KMS-11 (cell line): ENCODE measurements at regions not wholly inside any gene's neighbourhood (a gene's known extent, or its start where the extent isn't known, plus 50 kb on each side); places are given as distances from the start of the nearest gene placed in this dataset.

ENCODE experiments used
- H2AFZ ChIP-seq: fragments of 200-600 bp; sonication (generic); 2 replicates; pipeline ENCODE4 v1.6.1; 2016; ENCODE audit warnings: antibody characterized with exemption, mixed run types, low read depth
- H3K27ac ChIP-seq: fragments of 200-600 bp; sonication (generic); 2 replicates; pipeline ENCODE4 v1.6.1; 2016; ENCODE audit warnings: mild to moderate bottlenecking, mixed run types
- H3K27me3 ChIP-seq: fragments of 200-600 bp; sonication (generic); 2 replicates; pipeline ENCODE4 v1.6.1; 2017; ENCODE audit warnings: mild to moderate bottlenecking, low read depth, mixed run types, moderate library complexity; ENCODE audit not compliant: insufficient read depth
- H3K36me3 ChIP-seq: fragments of 200-600 bp; sonication (generic); 2 replicates; pipeline ENCODE4 v1.6.1; 2017; ENCODE audit warnings: mild to moderate bottlenecking, mixed run types; ENCODE audit not compliant: insufficient read depth
- H3K4me1 ChIP-seq: fragments of 200-600 bp; sonication (generic); 2 replicates; pipeline ENCODE4 v1.6.1; 2016; ENCODE audit warnings: mild to moderate bottlenecking, low read depth, mixed run types; ENCODE audit not compliant: poor library complexity, severe bottlenecking
- H3K4me2 ChIP-seq: fragments of 200-600 bp; sonication (generic); 2 replicates; pipeline ENCODE4 v1.7.0; 2016; ENCODE audit warnings: mild to moderate bottlenecking, mixed run types
- H3K4me3 ChIP-seq: fragments of 200-600 bp; sonication (generic); IDR thresholded peaks from 2 replicates; pipeline ENCODE4 v1.6.1; 2017; ENCODE audit warnings: low read depth, low read length, mixed read lengths; ENCODE audit not compliant: insufficient read depth
- H3K79me2 ChIP-seq: fragments of 200-600 bp; sonication (generic); 2 replicates; pipeline ENCODE4 v1.6.1; 2016; ENCODE audit warnings: low read depth, mixed run types; ENCODE audit not compliant: insufficient read depth
- H3K9ac ChIP-seq: fragments of 200-600 bp; sonication (generic); 2 replicates; pipeline ENCODE4 v1.6.1; 2016; ENCODE audit warnings: mild to moderate bottlenecking, mixed run types
- H4K20me1 ChIP-seq: fragments of 200-600 bp; sonication (generic); 2 replicates; pipeline ENCODE4 v1.6.1; 2016; ENCODE audit warnings: mild to moderate bottlenecking, mixed run types; ENCODE audit not compliant: insufficient read depth
- TF ChIP-seq, protein P1 (sequence below): fragments of 200-600 bp; sonication (generic); conservative IDR thresholded peaks from 2 replicates; pipeline ENCODE4 v1.6.1; 2017; ENCODE audit warnings: low read depth, mild to moderate bottlenecking, antibody characterized with exemption, low read length, moderate library complexity, mixed read lengths

DNA sequence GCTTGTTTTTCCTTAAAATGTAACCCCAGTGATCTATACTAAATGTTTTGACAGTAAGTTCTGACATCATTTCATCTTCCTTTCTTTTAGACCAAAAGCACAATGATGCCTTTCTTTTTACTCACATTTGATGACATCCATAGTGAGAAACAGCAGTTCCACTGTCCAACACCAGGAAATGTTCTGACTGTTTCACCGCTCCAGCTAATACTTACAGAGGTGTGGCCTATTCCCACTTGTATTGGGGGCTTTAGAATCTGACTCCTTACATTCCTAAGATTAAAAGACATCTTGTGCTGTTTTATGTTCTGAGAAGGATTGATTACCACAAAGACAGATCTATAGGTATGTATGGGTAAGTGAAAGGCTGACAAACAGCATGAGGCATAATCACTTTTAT lies 1018.2 kb upstream of the PRMT6 start:
- H3K4me2 ChIP-seq = no peak overlapping the region
- no peaks in the 10 kb centered on the region for H3K27me3 ChIP-seq
- no peak overlapping the region for H3K27ac ChIP-seq
- H3K36me3 ChIP-seq = no peaks in the 10 kb centered on the region
- H3K9ac ChIP-seq = no peak overlapping the region
- no peaks in the 10 kb centered on the region for H3K79me2 ChIP-seq
- TF ChIP-seq, protein P1, sequence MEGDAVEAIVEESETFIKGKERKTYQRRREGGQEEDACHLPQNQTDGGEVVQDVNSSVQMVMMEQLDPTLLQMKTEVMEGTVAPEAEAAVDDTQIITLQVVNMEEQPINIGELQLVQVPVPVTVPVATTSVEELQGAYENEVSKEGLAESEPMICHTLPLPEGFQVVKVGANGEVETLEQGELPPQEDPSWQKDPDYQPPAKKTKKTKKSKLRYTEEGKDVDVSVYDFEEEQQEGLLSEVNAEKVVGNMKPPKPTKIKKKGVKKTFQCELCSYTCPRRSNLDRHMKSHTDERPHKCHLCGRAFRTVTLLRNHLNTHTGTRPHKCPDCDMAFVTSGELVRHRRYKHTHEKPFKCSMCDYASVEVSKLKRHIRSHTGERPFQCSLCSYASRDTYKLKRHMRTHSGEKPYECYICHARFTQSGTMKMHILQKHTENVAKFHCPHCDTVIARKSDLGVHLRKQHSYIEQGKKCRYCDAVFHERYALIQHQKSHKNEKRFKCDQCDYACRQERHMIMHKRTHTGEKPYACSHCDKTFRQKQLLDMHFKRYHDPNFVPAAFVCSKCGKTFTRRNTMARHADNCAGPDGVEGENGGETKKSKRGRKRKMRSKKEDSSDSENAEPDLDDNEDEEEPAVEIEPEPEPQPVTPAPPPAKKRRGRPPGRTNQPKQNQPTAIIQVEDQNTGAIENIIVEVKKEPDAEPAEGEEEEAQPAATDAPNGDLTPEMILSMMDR = no peak
- H2AFZ ChIP-seq = no peak overlapping the region
- no peak overlapping the region for H3K4me3 ChIP-seq
- no peaks in the 10 kb centered on the region for H3K4me1 ChIP-seq
- H4K20me1 ChIP-seq = no peaks in the 10 kb centered on the region

DNA sequence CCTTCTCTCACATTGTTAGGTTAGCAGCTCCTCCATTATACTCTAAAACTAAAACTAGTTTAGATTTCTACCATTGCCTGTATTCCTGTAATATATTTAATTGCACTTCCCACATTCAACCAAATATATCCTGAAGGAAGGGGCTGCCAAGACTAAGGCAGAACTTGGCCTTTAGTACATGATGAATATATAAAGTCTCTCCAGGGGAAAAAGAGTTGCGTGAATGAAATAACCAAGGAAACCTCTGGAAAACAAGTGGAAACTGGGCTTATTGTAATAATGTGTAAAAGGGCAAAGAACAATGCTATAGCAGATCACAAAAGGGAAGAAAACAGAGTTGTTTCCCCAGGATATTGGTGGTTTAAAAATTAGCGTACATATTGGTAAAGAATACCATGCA lies 1012.5 kb upstream of the PRMT6 start:
- Histone ChIP-seq H2AFZ (no peak overlapping the region), H4K20me1 (no peaks in the 10 kb centered on the region), H3K27ac (no peak overlapping the region), H3K4me2 (no peak overlapping the region), H3K9ac (no peak overlapping the region), H3K79me2 (no peaks in the 10 kb centered on the region), H3K27me3 (no peaks in the 10 kb centered on the region), H3K4me1 (no peaks in the 10 kb centered on the region), H3K4me3 (no peak overlapping the region), H3K36me3 (no peaks in the 10 kb centered on the region)
- TF ChIP-seq, protein P1 = no peak

DNA sequence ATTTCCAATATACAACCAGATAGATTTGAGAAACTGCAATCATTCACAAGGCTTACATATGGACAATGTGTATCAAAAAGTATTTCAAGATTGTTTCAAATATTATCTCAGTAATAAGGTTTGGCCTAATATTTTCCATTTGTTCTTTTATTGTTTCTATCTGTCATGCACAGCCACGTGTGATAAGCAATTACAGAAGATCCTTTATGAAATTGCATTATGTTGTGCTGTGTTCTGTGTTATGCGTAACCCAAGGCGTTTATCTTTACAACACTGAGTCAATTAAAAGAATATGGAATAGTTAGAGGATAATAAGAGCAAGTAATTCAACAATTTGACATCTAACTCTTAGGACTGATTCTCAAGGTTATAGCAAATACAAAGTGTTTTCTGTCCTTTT lies 1009.3 kb upstream of the PRMT6 start:
- H3K4me3 ChIP-seq = no peak overlapping the region
- no peak overlapping the region for H3K27ac ChIP-seq
- H3K4me1 ChIP-seq = no peaks in the 10 kb centered on the region
- no peaks in the 10 kb centered on the region for H3K79me2 ChIP-seq
- H3K27me3 ChIP-seq = no peaks in the 10 kb centered on the region
- no peak overlapping the region for H3K9ac ChIP-seq
- no peak overlapping the region for H2AFZ ChIP-seq
- TF ChIP-seq, protein P1 = no peak
- H3K36me3 ChIP-seq = no peaks in the 10 kb centered on the region
- no peak overlapping the region for H3K4me2 ChIP-seq
- H4K20me1 ChIP-seq = no peaks in the 10 kb centered on the region

DNA sequence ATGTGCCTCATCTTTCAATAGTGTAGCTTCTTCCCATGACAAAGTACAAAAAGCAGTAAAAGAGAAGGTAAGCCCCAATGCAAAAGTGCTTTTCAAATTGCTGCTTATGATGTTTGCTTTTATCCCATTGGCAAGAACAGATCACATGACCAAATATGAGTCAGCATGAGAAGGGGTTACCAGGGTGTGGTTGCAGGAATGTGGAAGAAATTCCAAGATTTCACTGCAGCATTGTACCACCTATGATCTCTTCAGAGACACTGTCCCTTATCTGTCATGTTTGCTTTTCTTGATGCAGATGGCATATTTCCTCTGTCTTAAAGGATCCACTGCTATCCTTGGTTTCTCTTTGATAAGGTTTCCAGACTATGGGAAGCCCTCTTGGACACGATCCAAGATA lies 1006.9 kb upstream of the PRMT6 start:
- Histone ChIP-seq H3K27me3 (no peaks in the 10 kb centered on the region), H3K9ac (no peak overlapping the region), H3K36me3 (no peaks in the 10 kb centered on the region), H3K4me1 (no peaks in the 10 kb centered on the region), H3K4me3 (no peak overlapping the region), H3K27ac (no peak overlapping the region), H3K79me2 (no peaks in the 10 kb centered on the region), H3K4me2 (no peak overlapping the region), H4K20me1 (no peaks in the 10 kb centered on the region), H2AFZ (no peak overlapping the region)
- TF ChIP-seq, protein P1 = no peak

DNA sequence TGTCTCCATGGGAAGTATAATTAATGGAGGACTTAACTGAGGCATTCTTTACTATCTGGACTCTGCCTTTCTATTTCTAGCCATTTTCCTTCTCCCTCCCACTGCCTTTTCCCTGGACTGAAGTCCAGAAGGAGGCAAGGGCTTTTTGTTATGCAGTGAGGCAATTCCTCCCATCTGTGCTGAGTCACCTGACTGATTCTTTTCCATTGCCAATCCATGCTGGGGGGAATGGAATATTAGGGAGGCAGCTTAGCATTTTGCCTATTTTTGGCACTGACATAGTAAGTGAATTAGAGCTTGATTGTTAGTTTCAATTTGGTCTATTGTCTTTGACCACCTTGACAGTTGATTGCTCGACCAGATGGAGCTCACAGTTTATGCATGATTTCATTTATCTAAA lies 1000.6 kb upstream of the PRMT6 start:
- Histone ChIP-seq H3K27ac (no peak overlapping the region), H3K4me3 (no peak overlapping the region), H4K20me1 (no peaks in the 10 kb centered on the region), H3K79me2 (no peaks in the 10 kb centered on the region), H3K4me1 (no peaks in the 10 kb centered on the region), H3K36me3 (no peaks in the 10 kb centered on the region), H3K4me2 (no peak overlapping the region), H3K27me3 (no peaks in the 10 kb centered on the region), H3K9ac (no peak overlapping the region), H2AFZ (no peak overlapping the region)
- TF ChIP-seq, protein P1 = no peak
